Esophagus squamous epithelium (tissue), 5 donors: ENCODE measurements at regions not wholly inside any gene's neighbourhood (a gene's known extent, or its start where the extent isn't known, plus 50 kb on each side); places are given as distances from the start of the nearest gene placed in this dataset.

Experiments used
- DNase-seq: peaks from one replicate; lab custom pipeline; 2025; lab: John Stamatoyannopoulos, UW
- H3K27ac ChIP-seq, 4 donors: fragments of 200-600 bp; sonication (generic); one replicate each; pipeline ENCODE4 v1.5.1; 2016 to 2019; ENCODE audit warnings: mild to moderate bottlenecking in 1 of 4
- H3K27me3 ChIP-seq, 4 donors: fragments of 200-600 bp; sonication (generic); 1 replicate in 3 of 4; 2 replicates in 1 of 4; pipeline versions ENCODE4 v1.5.1 to v1.6.0; 2017 to 2021; ENCODE audit warnings: antibody characterized with exemption in 1 of 4
- H3K36me3 ChIP-seq, 3 donors: fragments of 200-600 bp; sonication (generic); one replicate each; pipeline ENCODE4 v1.5.1; 2016 to 2019
- H3K4me1 ChIP-seq, 3 donors: fragments of 200-600 bp; sonication (generic); one replicate each; pipeline ENCODE4 v1.5.1; 2017 to 2019
- H3K4me3 ChIP-seq, 4 donors: fragments of 200-600 bp; sonication (generic); 1 replicate in 3 of 4; 2 replicates in 1 of 4; pipeline ENCODE4 v1.5.1; 2016 to 2019; ENCODE audit warnings: mild to moderate bottlenecking in 2 of 4, moderate library complexity in 1 of 4
- H3K9me3 ChIP-seq, 3 donors: fragments of 200-600 bp; sonication (generic); one replicate each; pipeline ENCODE4 v1.5.1; 2016 to 2019
- CTCF ChIP-seq, 6 experiments: fragments of 450-650 bp in 4 of 6; fragments of 200-600 bp in 2 of 6; sonication (generic) in 2 of 6; IDR thresholded peaks; one replicate each; pipeline ENCODE4 v1.5.1; 2016 to 2019; ENCODE audit warnings: antibody characterized with exemption in 6 of 6, mild to moderate bottlenecking in 4 of 6, moderate library complexity in 4 of 6
- POLR2A ChIP-seq, 4 donors: fragments of 450-650 bp; IDR thresholded peaks; one replicate each; pipeline ENCODE4 v1.6.1; 2017; ENCODE audit warnings: antibody characterized with exemption in 4 of 4, mild to moderate bottlenecking in 4 of 4, moderate library complexity in 3 of 4
- WGBS, 2 donors: methylation state at CpG; one replicate each; pipeline ENCODE4 v1.1.5; 2018; 5-methylcytosine and 5-hydroxymethylcytosine counted together
- intact Hi-C: fragments of 100-400 bp; cut with DNase I; formaldehyde crosslinking; loops from one replicate; pipeline ENCODE4 v1.15.0; 2022
- donor health status: DM: yes; HTN: yes; CAD: no.

DNA sequence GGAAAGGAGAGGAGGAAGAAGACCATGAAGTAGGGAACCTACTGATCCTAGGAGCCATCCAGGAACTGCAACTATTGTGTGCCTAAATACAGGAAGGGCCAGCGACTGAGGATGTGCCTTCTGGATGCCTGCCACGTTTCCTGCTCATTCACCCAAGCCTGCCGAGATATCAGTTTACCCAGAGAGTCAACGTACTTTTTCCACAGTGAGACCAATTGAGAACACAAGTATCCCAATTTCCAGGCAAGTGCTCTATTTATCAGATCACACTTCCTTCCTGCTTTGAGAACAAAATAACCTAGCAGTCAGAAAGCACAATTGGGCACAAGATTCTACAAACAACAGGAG is 122.4 kb downstream of the AKAP11 start:
- intact Hi-C loops: no loop called here
- no peak for DNase-seq
- Histone ChIP-seq H3K4me3 (no peak overlapping the region), H3K4me1 (peaks cover 0 to 4% (median 0%) of the 10 kb centered on the region in 3 donors), H3K27ac (no peak overlapping the region), H3K9me3 (no peaks in the 10 kb centered on the region), H3K36me3 (no peaks in the 10 kb centered on the region), H3K27me3 (no peaks in the 10 kb centered on the region)
- TF ChIP-seq POLR2A (IDR thresholded peaks at IDR 0.05): no peak
- no peak for TF ChIP-seq CTCF (IDR thresholded peaks at IDR 0.05)
- 64 to 74% methylated on average over 4 of the region's 4 CpGs for WGBS, 2 donors

GRCh38 chr13:42394711-42395085 is 122.7 kb downstream of the AKAP11 start:
- no peak overlapping the region for H3K4me3 ChIP-seq
- TF ChIP-seq CTCF (IDR thresholded peaks at IDR 0.05): no peak
- TF ChIP-seq POLR2A (IDR thresholded peaks at IDR 0.05): no peak
- H3K9me3 ChIP-seq: no peaks in the 10 kb centered on the region
- no peak overlapping the region for H3K27ac ChIP-seq
- intact Hi-C loops: no loop called here
- WGBS, 2 donors: 41 to 90% methylated on average over 2 of the region's 2 CpGs
- peaks cover 0 to 4% (median 0%) of the 10 kb centered on the region in 3 donors for H3K4me1 ChIP-seq
- no peaks in the 10 kb centered on the region for H3K36me3 ChIP-seq
- H3K27me3 ChIP-seq: no peaks in the 10 kb centered on the region
- no peak for DNase-seq

GRCh38 chr13:42395086-42395821 is 123.3 kb downstream of the AKAP11 start:
- H3K27me3 ChIP-seq: no peaks in the 10 kb centered on the region
- no peaks in the 10 kb centered on the region for H3K9me3 ChIP-seq
- TF ChIP-seq CTCF (IDR thresholded peaks at IDR 0.05) (no peak), POLR2A (IDR thresholded peaks at IDR 0.05) (no peak)
- no peaks in the 10 kb centered on the region for H3K36me3 ChIP-seq
- WGBS, 2 donors: 67 to 75% methylated on average over 12 to 13 of the region's 13 CpGs
- no peak for DNase-seq
- peaks cover 0 to 4% (median 0%) of the 10 kb centered on the region in 3 donors for H3K4me1 ChIP-seq
- no peak overlapping the region for H3K4me3 ChIP-seq
- intact Hi-C loops: no loop called here
- H3K27ac ChIP-seq: no peak overlapping the region

DNA sequence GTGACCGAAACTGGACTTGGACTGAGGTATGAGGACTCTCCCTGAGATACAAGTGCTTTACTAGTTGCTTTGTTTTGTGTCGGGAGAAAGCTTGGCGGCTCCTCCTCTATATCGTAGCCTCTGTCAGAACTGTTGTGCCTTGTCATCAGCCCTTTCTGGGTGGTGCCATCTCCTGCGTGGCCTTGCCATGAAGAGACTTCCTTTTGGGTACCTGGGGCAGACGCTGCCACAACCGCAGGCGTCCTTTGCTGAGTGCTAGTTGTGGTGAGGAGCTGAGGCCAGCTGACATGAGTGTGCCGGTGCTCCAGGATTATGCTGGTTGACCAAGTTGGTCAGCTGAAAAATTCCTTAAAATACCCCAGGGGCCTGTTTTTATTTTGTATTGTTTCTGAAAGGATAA is 124.5 kb downstream of the AKAP11 start:
- Histone ChIP-seq H3K36me3 (no peaks in the 10 kb centered on the region), H3K4me1 (peaks cover 0 to 4% (median 0%) of the 10 kb centered on the region in 3 donors), H3K4me3 (no peak overlapping the region), H3K9me3 (no peaks in the 10 kb centered on the region), H3K27ac (no peak overlapping the region), H3K27me3 (no peaks in the 10 kb centered on the region)
- intact Hi-C loops: no loop called here
- TF ChIP-seq CTCF (IDR thresholded peaks at IDR 0.05) (no peak), POLR2A (IDR thresholded peaks at IDR 0.05) (no peak)
- WGBS, 2 donors: 70 to 76% methylated on average over 4 to 9 of the region's 9 CpGs
- DNase-seq: no peak

- intact Hi-C loops: no loop called here
- 68 to 73% methylated on average over 6 of the region's 6 CpGs for WGBS, 2 donors
- H3K4me3 ChIP-seq: no peak overlapping the region
Observed at GRCh38 chr13:42396901-42397655, 125.1 kb downstream of the AKAP11 start.

More at GRCh38 chr13:42396901-42397655, 125.1 kb downstream of the AKAP11 start:
- H3K9me3 ChIP-seq: no peaks in the 10 kb centered on the region
- H3K4me1 ChIP-seq: peaks cover 0 to 4% (median 0%) of the 10 kb centered on the region in 3 donors
- no peak overlapping the region for H3K27ac ChIP-seq
- H3K36me3 ChIP-seq: no peaks in the 10 kb centered on the region
- no peaks in the 10 kb centered on the region for H3K27me3 ChIP-seq
- no peak for TF ChIP-seq CTCF (IDR thresholded peaks at IDR 0.05)
- no peak for TF ChIP-seq POLR2A (IDR thresholded peaks at IDR 0.05)
- no peak for DNase-seq
